Islet of Langerhans (tissue), 1 donor: ENCODE measurements at regions not wholly inside any gene's neighbourhood (a gene's known extent, or its start where the extent isn't known, plus 50 kb on each side); places are given as distances from the start of the nearest gene placed in this dataset.
"Not testable (repeated sequence)": the region's sequence is repeated elsewhere in the genome, so short reads cannot be mapped to it uniquely, and the experiment has no call there.

Source experiments
- FAIRE-seq: peaks from one replicate; lab custom pipeline; 2011; peaks lifted over from hg19 to GRCh38; lab: Jason Lieb, UNC

- no peak for FAIRE-seq
These were observed 76.5 kb upstream of the ZSWIM2 start for GRCh38 chr2:186925514-186925913.

GRCh38 chr2:186922316-186922715 is 73.3 kb upstream of the ZSWIM2 start:
- not testable (repeated sequence) for FAIRE-seq

- no peak for FAIRE-seq
These were observed 70.3 kb upstream of the ZSWIM2 start for GRCh38 chr2:186919296-186919695.

- FAIRE-seq: no peak
These were observed 69.5 kb upstream of the ZSWIM2 start for GRCh38 chr2:186918495-186918894.

GRCh38 chr2:186917866-186918265 is 68.9 kb upstream of the ZSWIM2 start:
- no peak for FAIRE-seq

- no peak for FAIRE-seq
These were observed 64.9 kb upstream of the ZSWIM2 start for GRCh38 chr2:186913870-186914269.

- FAIRE-seq: no peak
These were observed 64.0 kb upstream of the ZSWIM2 start for GRCh38 chr2:186912979-186913378.

GRCh38 chr2:186911551-186912085 is 62.6 kb upstream of the ZSWIM2 start:
- no peak for FAIRE-seq

- FAIRE-seq: no peak
These were observed 62.0 kb upstream of the ZSWIM2 start for GRCh38 chr2:186910996-186911395.

GRCh38 chr2:186909095-186909494 is 60.1 kb upstream of the ZSWIM2 start:
- no peak for FAIRE-seq

GRCh38 chr2:186907897-186908296 is 58.9 kb upstream of the ZSWIM2 start:
- no peak for FAIRE-seq

- no peak for FAIRE-seq
These were observed 54.2 kb upstream of the ZSWIM2 start for GRCh38 chr2:186903216-186903615.
